GM23338 (cell line): ENCODE measurements at regions not wholly inside any gene's neighbourhood (a gene's known extent, or its start where the extent isn't known, plus 50 kb on each side); places are given as distances from the start of the nearest gene placed in this dataset.

Source experiments
- ATAC-seq: fragments of 200-7000 bp; cut with Tn5 transposase; 3 replicates; pipeline ENCODE4 v1.9.1; 2020
- DNase-seq: peaks from one replicate; pipeline ENCODE4 v3.0.0-alpha.2; 2015; ENCODE audit warnings: low spot score
- H2AFZ ChIP-seq: fragments of 200-600 bp; sonication (generic); 2 replicates; pipeline ENCODE4 v1.8.0; 2016; ENCODE audit warnings: antibody characterized with exemption, mild to moderate bottlenecking, moderate library complexity
- H3F3A ChIP-seq: fragments of 200-600 bp; sonication (generic); replicated peaks from 2 replicates; pipeline ENCODE4 v1.8.0; 2017; ENCODE audit warnings: antibody characterized with exemption, mixed run types, low read depth
- H3K27ac ChIP-seq: fragments of 200-600 bp; sonication (generic); 2 replicates; pipeline ENCODE4 v1.6.1; 2016; ENCODE audit warnings: low read depth
- H3K27me3 ChIP-seq: fragments of 200-600 bp; sonication (generic); 2 replicates; pipeline ENCODE4 v1.8.0; 2016; ENCODE audit warnings: mild to moderate bottlenecking, mixed run types, moderate library complexity; ENCODE audit not compliant: insufficient read depth
- H3K36me3 ChIP-seq: fragments of 200-600 bp; sonication (generic); 2 replicates; pipeline ENCODE4 v1.8.0; 2016; ENCODE audit warnings: mild to moderate bottlenecking; ENCODE audit not compliant: insufficient read depth
- H3K4me1 ChIP-seq: fragments of 200-600 bp; sonication (generic); 2 replicates; pipeline ENCODE4 v1.8.0; 2016; ENCODE audit warnings: mild to moderate bottlenecking, moderate library complexity; ENCODE audit not compliant: insufficient read depth
- H3K4me2 ChIP-seq: fragments of 200-600 bp; sonication (generic); 2 replicates; pipeline ENCODE4 v1.7.1; 2017; ENCODE audit warnings: mixed run types
- H3K4me3 ChIP-seq: fragments of 200-600 bp; sonication (generic); 2 replicates; pipeline ENCODE4 v1.6.1; 2016; ENCODE audit warnings: mixed run types
- H3K79me2 ChIP-seq: fragments of 200-600 bp; sonication (generic); replicated peaks from 2 replicates; pipeline ENCODE4 v1.8.0; 2017; ENCODE audit warnings: mild to moderate bottlenecking; ENCODE audit not compliant: insufficient read depth
- H3K9me2 ChIP-seq: fragments of 200-600 bp; sonication (generic); 2 replicates; pipeline ENCODE4 v1.8.0; 2017; ENCODE audit not compliant: insufficient read depth
- H4K20me1 ChIP-seq: fragments of 200-600 bp; sonication (generic); replicated peaks from 2 replicates; pipeline ENCODE4 v1.8.0; 2017; ENCODE audit warnings: mild to moderate bottlenecking; ENCODE audit not compliant: insufficient read depth
- H3K27ac Mint-ChIP-seq: 2 replicates; pipeline ENCODE4 v1.8.0; 2020; ENCODE audit warnings: inconsistent platforms, mild to moderate bottlenecking, moderate library complexity, mixed read lengths
- H3K27me3 Mint-ChIP-seq: 3 replicates; pipeline ENCODE4 v1.8.0; 2022; ENCODE audit warnings: low read depth, mild to moderate bottlenecking, moderate library complexity, mixed read lengths, inconsistent platforms; ENCODE audit not compliant: insufficient read depth, poor library complexity
- H3K36me3 Mint-ChIP-seq: 3 replicates; pipeline ENCODE4 v1.8.0; 2021; ENCODE audit warnings: low read depth, mild to moderate bottlenecking, inconsistent platforms, moderate library complexity, mixed read lengths
- H3K4me1 Mint-ChIP-seq: 3 replicates; pipeline ENCODE4 v1.8.0; 2020; ENCODE audit warnings: mild to moderate bottlenecking, inconsistent platforms, mixed read lengths
- H3K4me3 Mint-ChIP-seq: 3 replicates; pipeline ENCODE4 v1.8.0; 2021; ENCODE audit warnings: moderate library complexity, mild to moderate bottlenecking, inconsistent platforms, mixed read lengths
- H3K9me3 Mint-ChIP-seq: 3 replicates; pipeline ENCODE4 v1.8.0; 2020; ENCODE audit warnings: moderate library complexity, mild to moderate bottlenecking, inconsistent platforms, mixed read lengths
- CREB1 ChIP-seq: fragments of 250-450 bp; sonication (Bioruptor Pico); IDR thresholded peaks from 2 replicates; pipeline ENCODE4 v1.5.0; 2020; ENCODE audit warnings: low read depth, mild to moderate bottlenecking, moderate library complexity
- EZH2 ChIP-seq: fragments of 200-600 bp; sonication (generic); IDR thresholded peaks from one replicate; pipeline ENCODE4 v1.8.0; 2017; ENCODE audit warnings: antibody characterized with exemption, mild to moderate bottlenecking, low read depth; ENCODE audit not compliant: unreplicated experiment
- EZH2phosphoT487 ChIP-seq: fragments of 200-600 bp; sonication (generic); IDR thresholded peaks from one replicate; pipeline ENCODE4 v1.8.1; 2018; ENCODE audit warnings: antibody characterized with exemption; ENCODE audit not compliant: unreplicated experiment
- JUNB ChIP-seq: IDR thresholded peaks from one replicate; pipeline ENCODE4 v1.6.1; 2016; ENCODE audit warnings: antibody characterized with exemption; ENCODE audit not compliant: unreplicated experiment
- NANOG ChIP-seq: IDR thresholded peaks from 2 replicates; pipeline ENCODE4 v1.6.1; 2016; ENCODE audit warnings: antibody characterized with exemption, borderline replicate concordance
- ZNF114 ChIP-seq: fragments of 250-450 bp; sonication (Bioruptor Pico); IDR thresholded peaks from 2 replicates; pipeline ENCODE4 v1.5.0; 2020; ENCODE audit warnings: mild to moderate bottlenecking, moderate library complexity
- ZNF331 ChIP-seq: fragments of 250-450 bp; sonication (Bioruptor Pico); IDR thresholded peaks from 2 replicates; pipeline ENCODE4 v1.5.0; 2020; ENCODE audit warnings: low read depth, mild to moderate bottlenecking, moderate library complexity
- TF ChIP-seq, protein P1 (sequence below): fragments of 250-450 bp; sonication (Bioruptor Pico); IDR thresholded peaks from 2 replicates; pipeline ENCODE4 v1.5.0; 2020; ENCODE audit warnings: mild to moderate bottlenecking, moderate library complexity
- TF ChIP-seq, protein P2 (sequence below): IDR thresholded peaks from 2 replicates; pipeline ENCODE4 v1.6.1; 2016; ENCODE audit warnings: antibody characterized with exemption

DNA sequence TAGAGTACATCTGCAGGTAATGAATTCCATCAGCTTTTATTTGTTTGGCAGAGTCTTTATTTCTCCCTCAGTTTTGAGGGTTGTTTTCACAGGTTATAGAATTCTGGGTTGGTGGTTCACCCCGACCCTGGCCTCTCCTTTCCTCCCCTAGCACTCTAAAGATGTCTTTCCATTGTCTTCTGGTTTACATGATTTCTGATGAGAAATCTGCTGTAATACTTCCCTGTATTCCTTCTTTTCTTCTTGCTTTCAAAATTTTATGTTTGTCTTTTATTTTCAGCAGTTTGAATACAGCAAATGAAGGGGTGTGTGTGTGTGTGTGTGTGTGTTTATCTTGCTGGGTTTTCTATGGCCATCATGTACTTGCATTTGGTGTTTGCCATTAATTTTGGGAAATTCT is 312.0 kb upstream of the RPS23 start:
- H3F3A ChIP-seq: no peaks in the 10 kb centered on the region
- Mint-ChIP-seq H3K4me3 (no peak overlapping the region), H3K27ac (no peak overlapping the region), H3K4me1 (peaks cover 27% of the 10 kb centered on the region), H3K27me3 (peaks cover 5% of the 10 kb centered on the region), H3K9me3 (peaks cover 47% of the 10 kb centered on the region), H3K36me3 (peaks cover 43% of the 10 kb centered on the region)
- ATAC-seq (no peak), DNase-seq (no peak)
- no peak overlapping the region for H3K4me3 ChIP-seq
- H3K4me1 ChIP-seq: peaks cover 11% of the 10 kb centered on the region
- H3K36me3 ChIP-seq: peaks cover 5% of the 10 kb centered on the region
- H3K27me3 ChIP-seq: no peaks in the 10 kb centered on the region
- H2AFZ ChIP-seq: no peak overlapping the region
- no peaks in the 10 kb centered on the region for H4K20me1 ChIP-seq
- H3K27ac ChIP-seq: no peak overlapping the region
- TF ChIP-seq ZNF331 (CRISPR knock-in tag) (no peak), EZH2phosphoT487 (no peak), CREB1 (CRISPR knock-in tag) (no peak), JUNB (no peak), NANOG (no peak), ZNF114 (CRISPR knock-in tag) (no peak), EZH2 (no peak)
- TF ChIP-seq, protein P1, sequence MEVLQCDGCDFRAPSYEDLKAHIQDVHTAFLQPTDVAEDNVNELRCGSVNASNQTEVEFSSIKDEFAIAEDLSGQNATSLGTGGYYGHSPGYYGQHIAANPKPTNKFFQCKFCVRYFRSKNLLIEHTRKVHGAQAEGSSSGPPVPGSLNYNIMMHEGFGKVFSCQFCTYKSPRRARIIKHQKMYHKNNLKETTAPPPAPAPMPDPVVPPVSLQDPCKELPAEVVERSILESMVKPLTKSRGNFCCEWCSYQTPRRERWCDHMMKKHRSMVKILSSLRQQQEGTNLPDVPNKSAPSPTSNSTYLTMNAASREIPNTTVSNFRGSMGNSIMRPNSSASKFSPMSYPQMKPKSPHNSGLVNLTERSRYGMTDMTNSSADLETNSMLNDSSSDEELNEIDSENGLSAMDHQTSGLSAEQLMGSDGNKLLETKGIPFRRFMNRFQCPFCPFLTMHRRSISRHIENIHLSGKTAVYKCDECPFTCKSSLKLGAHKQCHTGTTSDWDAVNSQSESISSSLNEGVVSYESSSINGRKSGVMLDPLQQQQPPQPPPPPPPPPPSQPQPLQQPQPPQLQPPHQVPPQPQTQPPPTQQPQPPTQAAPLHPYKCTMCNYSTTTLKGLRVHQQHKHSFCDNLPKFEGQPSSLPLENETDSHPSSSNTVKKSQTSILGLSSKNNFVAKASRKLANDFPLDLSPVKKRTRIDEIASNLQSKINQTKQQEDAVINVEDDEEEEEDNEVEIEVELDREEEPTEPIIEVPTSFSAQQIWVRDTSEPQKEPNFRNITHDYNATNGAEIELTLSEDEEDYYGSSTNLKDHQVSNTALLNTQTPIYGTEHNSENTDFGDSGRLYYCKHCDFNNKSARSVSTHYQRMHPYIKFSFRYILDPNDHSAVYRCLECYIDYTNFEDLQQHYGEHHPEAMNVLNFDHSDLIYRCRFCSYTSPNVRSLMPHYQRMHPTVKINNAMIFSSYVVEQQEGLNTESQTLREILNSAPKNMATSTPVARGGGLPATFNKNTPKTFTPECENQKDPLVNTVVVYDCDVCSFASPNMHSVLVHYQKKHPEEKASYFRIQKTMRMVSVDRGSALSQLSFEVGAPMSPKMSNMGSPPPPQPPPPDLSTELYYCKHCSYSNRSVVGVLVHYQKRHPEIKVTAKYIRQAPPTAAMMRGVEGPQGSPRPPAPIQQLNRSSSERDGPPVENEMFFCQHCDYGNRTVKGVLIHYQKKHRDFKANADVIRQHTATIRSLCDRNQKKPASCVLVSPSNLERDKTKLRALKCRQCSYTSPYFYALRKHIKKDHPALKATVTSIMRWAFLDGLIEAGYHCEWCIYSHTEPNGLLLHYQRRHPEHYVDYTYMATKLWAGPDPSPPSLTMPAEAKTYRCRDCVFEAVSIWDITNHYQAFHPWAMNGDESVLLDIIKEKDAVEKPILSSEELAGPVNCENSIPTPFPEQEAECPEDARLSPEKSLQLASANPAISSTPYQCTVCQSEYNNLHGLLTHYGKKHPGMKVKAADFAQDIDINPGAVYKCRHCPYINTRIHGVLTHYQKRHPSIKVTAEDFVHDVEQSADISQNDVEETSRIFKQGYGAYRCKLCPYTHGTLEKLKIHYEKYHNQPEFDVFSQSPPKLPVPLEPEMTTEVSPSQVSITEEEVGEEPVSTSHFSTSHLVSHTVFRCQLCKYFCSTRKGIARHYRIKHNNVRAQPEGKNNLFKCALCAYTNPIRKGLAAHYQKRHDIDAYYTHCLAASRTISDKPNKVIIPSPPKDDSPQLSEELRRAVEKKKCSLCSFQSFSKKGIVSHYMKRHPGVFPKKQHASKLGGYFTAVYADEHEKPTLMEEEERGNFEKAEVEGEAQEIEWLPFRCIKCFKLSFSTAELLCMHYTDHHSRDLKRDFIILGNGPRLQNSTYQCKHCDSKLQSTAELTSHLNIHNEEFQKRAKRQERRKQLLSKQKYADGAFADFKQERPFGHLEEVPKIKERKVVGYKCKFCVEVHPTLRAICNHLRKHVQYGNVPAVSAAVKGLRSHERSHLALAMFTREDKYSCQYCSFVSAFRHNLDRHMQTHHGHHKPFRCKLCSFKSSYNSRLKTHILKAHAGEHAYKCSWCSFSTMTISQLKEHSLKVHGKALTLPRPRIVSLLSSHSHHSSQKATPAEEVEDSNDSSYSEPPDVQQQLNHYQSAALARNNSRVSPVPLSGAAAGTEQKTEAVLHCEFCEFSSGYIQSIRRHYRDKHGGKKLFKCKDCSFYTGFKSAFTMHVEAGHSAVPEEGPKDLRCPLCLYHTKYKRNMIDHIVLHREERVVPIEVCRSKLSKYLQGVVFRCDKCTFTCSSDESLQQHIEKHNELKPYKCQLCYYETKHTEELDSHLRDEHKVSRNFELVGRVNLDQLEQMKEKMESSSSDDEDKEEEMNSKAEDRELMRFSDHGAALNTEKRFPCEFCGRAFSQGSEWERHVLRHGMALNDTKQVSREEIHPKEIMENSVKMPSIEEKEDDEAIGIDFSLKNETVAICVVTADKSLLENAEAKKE (CRISPR knock-in tag): no peak
- TF ChIP-seq, protein P2, sequence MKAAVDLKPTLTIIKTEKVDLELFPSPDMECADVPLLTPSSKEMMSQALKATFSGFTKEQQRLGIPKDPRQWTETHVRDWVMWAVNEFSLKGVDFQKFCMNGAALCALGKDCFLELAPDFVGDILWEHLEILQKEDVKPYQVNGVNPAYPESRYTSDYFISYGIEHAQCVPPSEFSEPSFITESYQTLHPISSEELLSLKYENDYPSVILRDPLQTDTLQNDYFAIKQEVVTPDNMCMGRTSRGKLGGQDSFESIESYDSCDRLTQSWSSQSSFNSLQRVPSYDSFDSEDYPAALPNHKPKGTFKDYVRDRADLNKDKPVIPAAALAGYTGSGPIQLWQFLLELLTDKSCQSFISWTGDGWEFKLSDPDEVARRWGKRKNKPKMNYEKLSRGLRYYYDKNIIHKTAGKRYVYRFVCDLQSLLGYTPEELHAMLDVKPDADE: no peak
- no peak overlapping the region for H3K4me2 ChIP-seq
- H3K79me2 ChIP-seq: no peaks in the 10 kb centered on the region
- peaks cover 4% of the 10 kb centered on the region for H3K9me2 ChIP-seq
